Activated CD8-positive, alpha-beta memory T cell treated with anti-CD3 and anti-CD28 coated beads, Interleukin-2, amount 50 U/mL, for 24 hours (primary cell): ENCODE measurements at regions not wholly inside any gene's neighbourhood (a gene's known extent, or its start where the extent isn't known, plus 50 kb on each side); places are given as distances from the start of the nearest gene placed in this dataset.

ENCODE experiments used
- DNase-seq: peaks from one replicate; pipeline ENCODE4 v3.0.0-alpha.2; 2020; ENCODE audit errors: extremely low read depth

GRCh38 chr13:44242766-44243165 lies 130.9 kb upstream of the SERP2 start:
- no peak for DNase-seq

- DNase-seq: no peak
Measured at GRCh38 chr13:44243198-44243857, 130.3 kb upstream of the SERP2 start.

- no peak for DNase-seq
Measured at GRCh38 chr13:44244288-44244687, 129.3 kb upstream of the SERP2 start.

GRCh38 chr13:44249431-44249836 lies 124.2 kb upstream of the SERP2 start:
- DNase-seq: no peak

- DNase-seq: no peak
Measured at GRCh38 chr13:44252938-44253337, 120.7 kb upstream of the SERP2 start.

- DNase-seq: no peak
Measured at GRCh38 chr13:44255771-44256364, 117.8 kb upstream of the SERP2 start.

GRCh38 chr13:44257796-44258195 lies 115.8 kb upstream of the SERP2 start:
- no peak for DNase-seq

GRCh38 chr13:44259045-44260027 lies 114.3 kb upstream of the SERP2 start:
- peak; percentile 59 for DNase-seq

- no peak for DNase-seq
Measured at GRCh38 chr13:44260336-44260735, 113.3 kb upstream of the SERP2 start.

GRCh38 chr13:44263751-44264620 lies 109.6 kb upstream of the SERP2 start:
- no peak for DNase-seq

- no peak for DNase-seq
Measured at GRCh38 chr13:44266305-44266704, 107.3 kb upstream of the SERP2 start.

GRCh38 chr13:44266772-44267171 lies 106.9 kb upstream of the SERP2 start:
- no peak for DNase-seq

GRCh38 chr13:44267203-44267602 lies 106.4 kb upstream of the SERP2 start:
- DNase-seq: no peak

GRCh38 chr13:44267980-44268379 lies 105.6 kb upstream of the SERP2 start:
- no peak for DNase-seq

GRCh38 chr13:44268980-44269379 lies 104.6 kb upstream of the SERP2 start:
- no peak for DNase-seq

- DNase-seq: no peak
Measured at GRCh38 chr13:44270150-44270549, 103.5 kb upstream of the SERP2 start.

- no peak for DNase-seq
Measured at GRCh38 chr13:44271031-44271455, 102.6 kb upstream of the SERP2 start.

GRCh38 chr13:44271473-44271872 lies 102.2 kb upstream of the SERP2 start:
- no peak for DNase-seq

GRCh38 chr13:44271915-44272341 lies 101.7 kb upstream of the SERP2 start:
- no peak for DNase-seq

- DNase-seq: no peak
Measured at GRCh38 chr13:44272692-44273091, 100.9 kb upstream of the SERP2 start.

GRCh38 chr13:44273216-44273615 lies 100.4 kb upstream of the SERP2 start:
- DNase-seq: no peak
